NCI-H526 (cell line): ENCODE measurements at regions not wholly inside any gene's neighbourhood (a gene's known extent, or its start where the extent isn't known, plus 50 kb on each side); places are given as distances from the start of the nearest gene placed in this dataset.

Source experiments
- DNase-seq, 2 experiments: peaks; one replicate each; lab custom pipeline; 2025; lab: John Stamatoyannopoulos, UW

- DNase-seq: no peak
These were observed 114.9 kb upstream of the GPRIN3 start for GRCh38 chr4:89422441-89422990.

GRCh38 chr4:89420507-89420906, 112.9 kb upstream of the GPRIN3 start:
- DNase-seq: no peak

- DNase-seq: no peak
These were observed 111.6 kb upstream of the GPRIN3 start for GRCh38 chr4:89419111-89419695.

GRCh38 chr4:89416960-89417359, 109.4 kb upstream of the GPRIN3 start:
- DNase-seq: no peak

GRCh38 chr4:89413518-89413917, 105.9 kb upstream of the GPRIN3 start:
- no peak for DNase-seq

GRCh38 chr4:89411539-89412309, 104.1 kb upstream of the GPRIN3 start:
- DNase-seq: no peak

- no peak for DNase-seq
These were observed 103.1 kb upstream of the GPRIN3 start for GRCh38 chr4:89410687-89411086.

GRCh38 chr4:89404530-89404929, 96.9 kb upstream of the GPRIN3 start:
- no peak for DNase-seq

- DNase-seq: no peak
These were observed 96.2 kb upstream of the GPRIN3 start for GRCh38 chr4:89403826-89404225.

- DNase-seq: no peak
These were observed 92.9 kb upstream of the GPRIN3 start for GRCh38 chr4:89400287-89401035.

- no peak for DNase-seq
These were observed 91.0 kb upstream of the GPRIN3 start for GRCh38 chr4:89398644-89399043.

GRCh38 chr4:89398146-89398545, 90.5 kb upstream of the GPRIN3 start:
- DNase-seq: no peak

GRCh38 chr4:89397441-89397840, 89.8 kb upstream of the GPRIN3 start:
- DNase-seq: no peak

- DNase-seq: no peak
These were observed 74.8 kb upstream of the GPRIN3 start for GRCh38 chr4:89382439-89382838.

GRCh38 chr4:89380980-89381379, 73.4 kb upstream of the GPRIN3 start:
- no peak for DNase-seq

GRCh38 chr4:89379511-89380044, 72.0 kb upstream of the GPRIN3 start:
- DNase-seq: no peak

- no peak for DNase-seq
These were observed 65.8 kb upstream of the GPRIN3 start for GRCh38 chr4:89373394-89373793.

GRCh38 chr4:89371614-89372013, 64.0 kb upstream of the GPRIN3 start:
- no peak for DNase-seq

- no peak for DNase-seq
These were observed 62.0 kb upstream of the GPRIN3 start for GRCh38 chr4:89369581-89369980.

- no peak for DNase-seq
These were observed 61.3 kb upstream of the GPRIN3 start for GRCh38 chr4:89368861-89369260.

- DNase-seq: no peak
These were observed 58.2 kb upstream of the GPRIN3 start for GRCh38 chr4:89365776-89366175.

- no peak for DNase-seq
These were observed 57.8 kb upstream of the GPRIN3 start for GRCh38 chr4:89365375-89365774.

- no peak for DNase-seq
These were observed 56.9 kb upstream of the GPRIN3 start for GRCh38 chr4:89364541-89364940.
